Iris pigment epithelial cell (primary cell): ENCODE measurements at regions not wholly inside any gene's neighbourhood (a gene's known extent, or its start where the extent isn't known, plus 50 kb on each side); places are given as distances from the start of the nearest gene placed in this dataset.

ENCODE experiments used
- DNase-seq: peaks from one replicate; pipeline ENCODE4 v3.0.0-alpha.2; 2011; ENCODE audit warnings: low read depth

GRCh38 chr21:16834791-16835190 is 678.1 kb upstream of the CXADR start:
- no peak for DNase-seq

GRCh38 chr21:16837321-16837720 is 675.5 kb upstream of the CXADR start:
- DNase-seq, result peak; percentile 52

DNA sequence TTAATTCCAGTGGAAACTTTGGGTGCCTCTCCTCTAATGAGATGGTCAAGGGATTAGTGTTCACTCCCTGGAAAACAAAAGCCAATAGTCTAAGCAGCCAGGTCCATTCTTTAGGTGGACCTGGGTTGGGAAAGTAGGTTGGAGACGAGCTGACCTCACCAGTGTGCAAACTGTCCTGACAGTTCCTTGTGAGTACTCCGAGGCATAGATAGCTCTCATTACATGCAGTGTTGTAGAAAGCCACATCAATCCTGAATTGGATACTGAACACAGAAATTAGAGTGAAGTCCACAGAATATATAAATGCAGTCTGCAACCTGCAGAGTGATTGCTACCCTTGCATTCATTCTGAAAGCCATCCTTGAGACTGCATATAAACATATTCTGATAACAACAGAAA is 675.1 kb upstream of the CXADR start:
- DNase-seq, result no peak

DNA sequence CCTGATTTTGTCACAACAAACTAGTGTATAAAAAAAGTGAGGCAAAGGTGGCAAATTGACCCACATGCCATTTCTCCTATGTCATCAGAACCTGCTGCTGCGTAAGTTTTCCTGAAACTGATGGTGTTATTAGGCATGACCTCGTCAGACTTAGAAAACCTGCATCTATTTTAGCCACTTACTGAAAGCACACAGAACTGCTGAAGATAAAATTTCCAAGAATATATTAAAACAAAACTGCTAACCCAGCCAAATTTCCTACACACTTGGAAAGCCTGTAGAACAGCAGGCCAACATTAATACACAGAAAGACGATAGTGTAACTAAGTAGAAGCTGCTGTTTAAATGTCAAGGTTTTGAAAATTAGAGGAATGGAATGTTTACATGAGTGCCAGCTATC is 674.5 kb upstream of the CXADR start:
- no peak for DNase-seq

DNA sequence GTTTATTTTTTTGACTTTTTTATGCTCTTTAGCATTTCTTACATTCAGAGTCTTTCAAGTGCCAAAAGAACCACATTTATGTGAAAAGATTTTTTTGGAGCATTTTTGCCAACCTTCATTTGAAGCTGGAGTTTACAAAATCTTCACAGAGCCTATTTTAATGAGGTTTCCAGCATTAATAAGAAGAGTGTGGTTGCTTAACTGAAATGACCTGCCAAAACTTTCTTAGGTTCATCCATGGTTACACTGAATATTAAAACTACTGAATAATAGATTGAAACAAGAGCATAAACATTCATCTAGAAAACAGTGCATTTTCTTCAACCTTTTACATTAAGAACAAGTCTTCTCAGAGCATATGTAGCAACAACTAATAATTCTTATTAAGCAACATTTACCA is 672.3 kb upstream of the CXADR start:
- DNase-seq, result no peak

DNA sequence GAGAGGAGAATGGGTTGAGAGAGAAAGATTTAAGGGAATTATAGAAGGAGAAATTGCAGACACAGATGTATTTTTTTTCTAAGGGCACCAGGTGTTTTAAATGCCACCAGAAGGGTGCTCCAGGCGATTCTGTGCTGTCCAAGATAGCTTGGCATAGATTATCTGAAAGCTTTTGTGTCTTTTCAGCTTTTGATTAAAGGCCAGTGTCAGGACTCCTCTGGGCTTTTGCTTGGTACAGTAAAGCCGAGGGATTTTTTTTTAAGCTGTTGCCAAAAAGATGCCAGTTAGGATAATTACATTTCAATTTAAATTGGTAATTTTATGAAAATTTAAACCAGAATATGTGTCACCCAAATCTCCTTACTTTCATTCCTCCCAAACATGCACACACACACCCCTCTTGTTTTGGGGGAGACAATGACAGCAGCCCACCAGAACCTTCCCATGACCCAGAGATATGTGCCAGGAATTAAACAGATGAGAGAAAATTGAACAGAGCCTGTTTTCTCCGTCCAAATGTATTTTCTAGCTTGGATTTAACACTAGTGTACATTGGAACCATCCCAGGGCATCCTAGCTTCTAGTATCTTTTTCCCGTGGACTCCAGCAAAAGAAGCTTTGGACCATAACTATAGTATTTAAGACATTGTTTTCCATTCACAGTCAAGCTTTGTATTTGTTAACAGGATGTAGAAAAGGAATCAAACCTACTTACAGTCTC is 670.7 kb upstream of the CXADR start:
- DNase-seq, result no peak

DNA sequence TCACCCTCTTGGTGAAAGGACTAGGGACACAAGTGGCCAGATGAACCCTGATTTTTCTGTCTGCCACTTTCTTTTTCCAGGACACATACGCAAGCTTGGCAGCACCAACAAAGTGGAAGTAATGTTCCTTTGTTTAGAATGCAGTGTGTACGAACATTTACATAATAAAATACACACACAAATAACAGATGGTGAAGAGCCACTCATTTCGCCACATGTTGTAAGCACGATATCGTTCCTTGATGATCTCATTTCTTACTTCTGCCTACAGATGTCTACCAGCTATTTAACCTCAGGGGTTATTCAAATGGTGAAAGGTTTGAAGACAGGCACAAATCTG is 670.2 kb upstream of the CXADR start:
- no peak for DNase-seq

DNA sequence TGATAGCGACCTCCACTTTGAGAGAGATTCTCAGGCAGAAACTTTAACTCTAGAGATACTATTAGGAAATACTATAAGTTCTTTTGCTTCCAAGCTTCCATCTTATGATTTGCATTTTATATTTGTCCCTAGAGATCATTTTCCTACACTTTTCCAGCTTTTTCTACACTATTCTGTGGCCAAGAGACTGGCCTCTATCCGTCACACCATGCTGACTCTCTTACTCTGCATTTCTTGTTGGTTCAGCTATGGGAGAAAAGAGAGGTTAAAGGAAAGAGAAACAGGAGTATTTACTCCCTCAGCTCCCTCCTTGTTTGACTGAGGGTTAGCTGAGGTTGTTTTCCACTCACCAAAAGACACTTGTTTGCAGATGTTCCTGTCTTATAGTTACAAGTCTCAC is 665.6 kb upstream of the CXADR start:
- DNase-seq, result no peak

DNA sequence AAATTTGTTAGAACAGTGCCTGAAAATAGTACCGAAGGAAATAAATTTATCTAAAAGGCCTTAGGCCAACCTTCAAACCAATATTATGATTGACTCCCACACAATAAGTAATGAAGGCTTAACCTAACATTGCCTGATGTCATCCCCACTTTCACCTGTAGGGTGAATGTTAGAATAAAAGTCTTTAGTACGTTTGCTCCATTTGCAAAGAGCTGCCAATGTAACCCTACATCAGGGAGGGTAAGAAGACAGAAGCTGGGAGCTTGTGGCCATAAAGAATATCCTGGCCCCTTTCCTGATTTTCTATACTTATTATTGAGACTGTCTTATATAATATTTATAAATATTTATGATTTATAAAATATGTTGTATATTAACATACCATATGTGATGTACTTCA is 661.8 kb upstream of the CXADR start:
- no peak for DNase-seq

DNA sequence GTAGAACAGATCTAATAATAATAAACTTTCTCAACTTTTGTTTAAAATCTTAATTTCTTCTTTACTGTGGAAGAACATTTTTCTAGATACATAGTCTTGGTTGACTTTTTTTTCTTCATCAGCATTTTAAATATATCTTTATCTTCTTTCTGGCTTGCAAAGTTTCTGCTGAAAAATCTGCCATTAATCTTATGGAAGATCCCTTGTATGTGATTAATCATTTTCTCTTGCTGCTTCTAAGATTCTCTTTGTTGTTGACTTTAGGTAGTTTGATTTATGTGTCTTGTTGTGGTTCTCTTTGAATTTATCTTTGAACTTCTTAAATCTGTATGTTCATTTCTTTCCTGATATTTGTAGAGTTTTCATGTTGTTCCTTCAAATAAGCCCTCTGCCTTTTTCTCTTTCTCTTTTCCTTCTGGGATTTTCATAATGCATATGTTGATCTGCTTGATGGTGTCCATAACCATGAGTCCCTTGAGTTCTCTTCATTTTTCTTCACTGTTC is 657.6 kb upstream of the CXADR start:
- DNase-seq, result no peak

GRCh38 chr21:16863362-16863905 is 649.4 kb upstream of the CXADR start:
- peak; percentile 57 for DNase-seq

- no peak for DNase-seq
These were observed 648.9 kb upstream of the CXADR start for GRCh38 chr21:16863908-16864307.

- DNase-seq, result peak; percentile 61
These were observed 647.2 kb upstream of the CXADR start for GRCh38 chr21:16865632-16866031.

- DNase-seq, result no peak
These were observed 646.0 kb upstream of the CXADR start for GRCh38 chr21:16866851-16867250.

GRCh38 chr21:16870103-16870502 is 642.7 kb upstream of the CXADR start:
- peak; percentile 84 for DNase-seq

- DNase-seq, result no peak
These were observed 640.2 kb upstream of the CXADR start for GRCh38 chr21:16872616-16873015.

DNA sequence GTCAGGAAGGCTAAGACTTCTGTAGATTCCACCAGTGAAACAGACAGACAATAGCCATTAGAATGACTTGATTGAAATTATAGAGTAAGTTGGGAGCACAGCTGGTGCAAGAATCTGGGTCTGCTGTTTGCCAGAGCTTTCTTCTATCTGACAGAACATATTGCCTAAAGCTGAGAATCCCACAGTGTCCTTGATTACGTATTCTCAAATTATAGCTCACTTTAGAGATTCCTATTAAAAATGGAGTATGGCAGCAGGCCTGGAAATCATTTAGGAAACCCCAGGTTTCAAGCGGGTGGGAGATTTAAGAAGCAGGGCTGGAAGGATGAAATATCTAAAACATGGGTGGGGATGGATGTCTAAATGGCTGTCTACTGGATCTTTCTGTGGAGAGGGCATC is 639.7 kb upstream of the CXADR start:
- DNase-seq, result no peak

- DNase-seq, result no peak
These were observed 639.2 kb upstream of the CXADR start for GRCh38 chr21:16873596-16873995.

DNA sequence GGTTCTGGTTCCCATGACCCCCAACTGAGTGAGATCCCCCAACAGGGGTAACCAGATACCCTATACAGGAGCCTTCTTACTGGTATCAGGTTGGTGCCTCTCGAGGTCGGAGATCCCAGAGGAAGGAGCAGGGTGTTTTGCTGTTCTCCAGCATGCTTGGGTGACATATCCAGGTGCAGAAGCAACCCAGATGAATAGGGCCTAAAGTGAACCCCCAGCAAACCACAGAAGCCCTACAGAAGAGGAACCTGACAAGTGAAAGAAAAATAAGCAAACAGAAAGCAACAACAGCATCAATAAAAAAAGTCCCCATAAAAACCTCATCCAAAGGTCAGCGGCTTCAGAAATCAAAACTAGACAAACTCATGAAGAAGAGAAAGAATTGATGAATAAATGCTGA is 633.4 kb upstream of the CXADR start:
- no peak for DNase-seq

- DNase-seq, result peak; percentile 83
These were observed 621.0 kb upstream of the CXADR start for GRCh38 chr21:16891821-16892220.

GRCh38 chr21:16900685-16901084 is 612.2 kb upstream of the CXADR start:
- DNase-seq, result peak; percentile 7

GRCh38 chr21:16908077-16908476 is 604.8 kb upstream of the CXADR start:
- peak; percentile 70 for DNase-seq

- no peak for DNase-seq
These were observed 602.2 kb upstream of the CXADR start for GRCh38 chr21:16910435-16911165.
